Endothelial cell (in vitro differentiated cells): ENCODE measurements at regions not wholly inside any gene's neighbourhood (a gene's known extent, or its start where the extent isn't known, plus 50 kb on each side); places are given as distances from the start of the nearest gene placed in this dataset.

Source experiments
- DNase-seq: peaks from one replicate; pipeline ENCODE4 v3.0.0; 2021; ENCODE audit warnings: low spot score
- H3K27ac Mint-ChIP-seq: one replicate; pipeline ENCODE4 v1.8.0; 2021; ENCODE audit warnings: mixed read lengths, inconsistent platforms; ENCODE audit not compliant: unreplicated experiment
- H3K27me3 Mint-ChIP-seq: one replicate; pipeline ENCODE4 v1.8.0; 2021; ENCODE audit warnings: mild to moderate bottlenecking, moderate library complexity, mixed read lengths, inconsistent platforms; ENCODE audit not compliant: unreplicated experiment
- H3K36me3 Mint-ChIP-seq: one replicate; pipeline ENCODE4 v1.8.0; 2021; ENCODE audit warnings: mild to moderate bottlenecking, low read depth, mixed read lengths, inconsistent platforms; ENCODE audit not compliant: unreplicated experiment
- H3K4me1 Mint-ChIP-seq: one replicate; pipeline ENCODE4 v1.8.0; 2021; ENCODE audit warnings: mild to moderate bottlenecking, mixed read lengths, inconsistent platforms; ENCODE audit not compliant: unreplicated experiment
- H3K4me3 Mint-ChIP-seq: one replicate; pipeline ENCODE4 v1.8.0; 2021; ENCODE audit warnings: mild to moderate bottlenecking, mixed read lengths, inconsistent platforms; ENCODE audit not compliant: unreplicated experiment
- H3K9me3 Mint-ChIP-seq: one replicate; pipeline ENCODE4 v1.8.0; 2021; ENCODE audit warnings: mixed read lengths, inconsistent platforms; ENCODE audit not compliant: unreplicated experiment
- CTCF ChIP-seq: fragments of 200-600 bp; sonication (generic); IDR thresholded peaks from one replicate; pipeline ENCODE4 v1.5.0; 2021; ENCODE audit warnings: antibody characterized with exemption; ENCODE audit not compliant: unreplicated experiment

- Mint-ChIP-seq H3K27ac (no peak overlapping the region), H3K27me3 (no peaks in the 10 kb centered on the region), H3K4me3 (no peak overlapping the region), H3K36me3 (no peaks in the 10 kb centered on the region), H3K4me1 (peaks cover 6% of the 10 kb centered on the region), H3K9me3 (peaks cover 3% of the 10 kb centered on the region)
- TF ChIP-seq CTCF: no peak
- DNase-seq: no peak
Observed at GRCh38 chr17:65434251-65434650, 127.2 kb downstream of the AXIN2 start.

GRCh38 chr17:65433592-65433991 lies 127.9 kb downstream of the AXIN2 start:
- no peak overlapping the region for H3K27ac Mint-ChIP-seq
- TF ChIP-seq CTCF: no peak
- peaks cover 3% of the 10 kb centered on the region for H3K9me3 Mint-ChIP-seq
- H3K4me1 Mint-ChIP-seq: peaks cover under 1% of the 10 kb centered on the region
- no peak overlapping the region for H3K4me3 Mint-ChIP-seq
- no peaks in the 10 kb centered on the region for H3K36me3 Mint-ChIP-seq
- H3K27me3 Mint-ChIP-seq: no peaks in the 10 kb centered on the region
- DNase-seq: no peak

GRCh38 chr17:65433157-65433556 lies 128.3 kb downstream of the AXIN2 start:
- Mint-ChIP-seq H3K9me3 (peaks cover 3% of the 10 kb centered on the region), H3K4me1 (no peaks in the 10 kb centered on the region), H3K36me3 (no peaks in the 10 kb centered on the region), H3K27me3 (no peaks in the 10 kb centered on the region), H3K4me3 (no peak overlapping the region), H3K27ac (no peak overlapping the region)
- no peak for DNase-seq
- TF ChIP-seq CTCF: no peak

GRCh38 chr17:65431116-65431515 lies 130.3 kb downstream of the AXIN2 start:
- Mint-ChIP-seq H3K4me1 (no peaks in the 10 kb centered on the region), H3K36me3 (no peaks in the 10 kb centered on the region), H3K27me3 (no peaks in the 10 kb centered on the region), H3K27ac (no peak overlapping the region), H3K4me3 (no peak overlapping the region), H3K9me3 (peaks cover 3% of the 10 kb centered on the region)
- DNase-seq: no peak
- TF ChIP-seq CTCF: no peak

GRCh38 chr17:65430209-65430833 lies 131.1 kb downstream of the AXIN2 start:
- Mint-ChIP-seq H3K4me3 (no peak overlapping the region), H3K27ac (no peak overlapping the region), H3K36me3 (no peaks in the 10 kb centered on the region), H3K9me3 (peaks cover 3% of the 10 kb centered on the region), H3K4me1 (no peaks in the 10 kb centered on the region), H3K27me3 (no peaks in the 10 kb centered on the region)
- DNase-seq: no peak
- TF ChIP-seq CTCF: no peak
